Fibroblast of the aortic adventitia (primary cell): ENCODE measurements at regions not wholly inside any gene's neighbourhood (a gene's known extent, or its start where the extent isn't known, plus 50 kb on each side); places are given as distances from the start of the nearest gene placed in this dataset.

Experiments used
- DNase-seq: peaks from one replicate; pipeline ENCODE4 v3.0.0-alpha.2; 2010; ENCODE audit warnings: low read depth
- H3K4me3 ChIP-seq: 2 replicates; pipeline ENCODE4 v1.5.1; 2011; ENCODE audit warnings: low read depth, mild to moderate bottlenecking, control low read depth, low read length, moderate library complexity
- TF ChIP-seq, protein P1 (sequence below): IDR thresholded peaks from 2 replicates; pipeline ENCODE4 v1.5.1; 2011; ENCODE audit warnings: mild to moderate bottlenecking, low read length, control low read depth, inconsistent platforms; ENCODE audit not compliant: insufficient read depth

DNA sequence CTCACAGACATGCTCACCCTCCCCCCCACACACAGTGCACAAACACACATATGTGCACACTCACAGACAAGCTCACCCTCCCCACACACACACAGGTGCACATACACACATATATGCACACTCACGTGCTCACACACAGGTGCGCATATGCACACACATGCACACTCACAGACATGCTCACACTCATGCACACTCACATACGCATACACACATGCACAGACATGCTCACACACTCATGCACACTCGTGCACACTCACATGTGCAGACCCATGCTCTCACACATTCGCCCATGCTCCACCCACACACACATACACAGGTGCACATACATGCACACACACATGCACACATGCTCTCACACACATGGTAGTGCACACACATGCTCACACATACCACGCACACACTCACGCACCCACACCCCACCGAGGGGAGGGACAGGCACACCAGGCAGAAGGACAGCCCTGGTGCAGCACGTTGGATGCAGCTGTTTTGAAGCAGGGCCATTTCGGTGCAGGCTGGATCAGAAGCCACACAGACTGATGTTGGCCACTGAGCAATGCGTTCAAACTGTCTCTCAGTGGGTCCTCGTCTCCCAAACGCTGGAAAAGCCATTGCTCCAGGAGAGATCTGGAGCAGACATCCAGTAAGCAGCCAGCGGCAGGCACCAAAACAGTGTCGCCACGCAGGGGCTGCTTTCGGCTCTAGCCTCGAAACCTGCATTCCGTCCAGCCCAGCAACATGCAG lies 86.2 kb upstream of the ZNF469 start:
- DNase-seq: no peak
- TF ChIP-seq, protein P1, sequence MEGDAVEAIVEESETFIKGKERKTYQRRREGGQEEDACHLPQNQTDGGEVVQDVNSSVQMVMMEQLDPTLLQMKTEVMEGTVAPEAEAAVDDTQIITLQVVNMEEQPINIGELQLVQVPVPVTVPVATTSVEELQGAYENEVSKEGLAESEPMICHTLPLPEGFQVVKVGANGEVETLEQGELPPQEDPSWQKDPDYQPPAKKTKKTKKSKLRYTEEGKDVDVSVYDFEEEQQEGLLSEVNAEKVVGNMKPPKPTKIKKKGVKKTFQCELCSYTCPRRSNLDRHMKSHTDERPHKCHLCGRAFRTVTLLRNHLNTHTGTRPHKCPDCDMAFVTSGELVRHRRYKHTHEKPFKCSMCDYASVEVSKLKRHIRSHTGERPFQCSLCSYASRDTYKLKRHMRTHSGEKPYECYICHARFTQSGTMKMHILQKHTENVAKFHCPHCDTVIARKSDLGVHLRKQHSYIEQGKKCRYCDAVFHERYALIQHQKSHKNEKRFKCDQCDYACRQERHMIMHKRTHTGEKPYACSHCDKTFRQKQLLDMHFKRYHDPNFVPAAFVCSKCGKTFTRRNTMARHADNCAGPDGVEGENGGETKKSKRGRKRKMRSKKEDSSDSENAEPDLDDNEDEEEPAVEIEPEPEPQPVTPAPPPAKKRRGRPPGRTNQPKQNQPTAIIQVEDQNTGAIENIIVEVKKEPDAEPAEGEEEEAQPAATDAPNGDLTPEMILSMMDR: no peak
- no peak overlapping the region for H3K4me3 ChIP-seq

DNA sequence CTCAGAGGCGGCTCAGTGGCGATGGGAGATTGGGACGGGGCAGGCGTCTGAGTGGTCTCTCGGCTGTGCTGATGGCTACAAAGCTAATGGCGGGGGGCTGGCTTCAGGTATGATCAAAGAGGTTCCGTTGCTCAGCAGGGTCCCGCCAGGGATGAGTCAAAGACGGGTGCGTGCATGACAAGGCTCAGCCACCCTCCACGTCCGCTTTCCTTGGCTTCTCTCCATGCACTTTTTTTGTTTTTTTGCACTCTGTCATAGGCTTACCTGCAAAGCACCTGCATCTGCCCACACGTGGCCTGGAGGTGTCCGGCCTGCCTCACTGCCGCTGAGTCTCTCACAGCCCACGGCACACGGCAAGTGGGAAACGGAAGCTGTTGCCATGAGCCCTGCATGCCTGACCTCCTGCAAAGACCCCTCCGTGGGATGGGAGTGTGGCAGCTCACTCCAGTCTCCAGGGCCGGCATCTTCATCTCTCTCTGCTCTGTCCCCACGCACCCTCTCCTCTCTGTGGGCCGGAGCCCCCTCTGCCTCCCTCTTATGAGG lies 85.5 kb upstream of the ZNF469 start:
- TF ChIP-seq, protein P1: no peak
- no peak for DNase-seq
- no peak overlapping the region for H3K4me3 ChIP-seq

DNA sequence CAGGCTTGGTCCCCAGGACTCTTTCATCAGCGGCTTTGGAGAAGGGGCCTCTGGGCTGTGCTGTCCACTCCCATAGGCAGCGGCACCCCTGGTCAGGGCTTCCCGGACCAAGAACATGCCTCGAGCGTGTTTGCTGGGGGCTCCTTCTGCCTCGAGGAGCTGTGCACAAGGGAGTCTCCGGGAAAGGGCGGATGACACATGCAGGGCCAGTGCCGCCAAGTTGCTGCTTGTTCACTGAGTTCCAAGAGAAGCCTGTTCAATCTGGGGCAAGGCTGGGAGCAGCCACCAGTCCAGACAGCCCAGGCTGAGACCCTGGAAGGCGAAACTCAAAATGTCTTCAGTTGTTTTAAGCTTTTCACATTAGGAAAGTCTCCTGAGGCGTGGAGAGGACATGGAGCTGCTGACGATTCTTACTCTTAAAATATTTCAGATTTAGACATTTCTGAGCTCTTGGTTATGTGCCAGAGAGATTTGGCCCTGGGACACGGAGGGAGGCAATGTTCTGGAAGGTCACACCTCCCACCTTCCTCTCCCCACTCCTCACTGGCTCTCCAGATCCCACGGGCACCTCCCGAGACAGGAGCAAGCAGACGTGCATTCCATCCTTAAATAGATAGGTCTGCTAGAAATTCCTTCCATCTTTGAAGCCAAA lies 84.5 kb upstream of the ZNF469 start:
- no peak overlapping the region for H3K4me3 ChIP-seq
- peak; percentile 77 for DNase-seq
- TF ChIP-seq, protein P1: no peak

DNA sequence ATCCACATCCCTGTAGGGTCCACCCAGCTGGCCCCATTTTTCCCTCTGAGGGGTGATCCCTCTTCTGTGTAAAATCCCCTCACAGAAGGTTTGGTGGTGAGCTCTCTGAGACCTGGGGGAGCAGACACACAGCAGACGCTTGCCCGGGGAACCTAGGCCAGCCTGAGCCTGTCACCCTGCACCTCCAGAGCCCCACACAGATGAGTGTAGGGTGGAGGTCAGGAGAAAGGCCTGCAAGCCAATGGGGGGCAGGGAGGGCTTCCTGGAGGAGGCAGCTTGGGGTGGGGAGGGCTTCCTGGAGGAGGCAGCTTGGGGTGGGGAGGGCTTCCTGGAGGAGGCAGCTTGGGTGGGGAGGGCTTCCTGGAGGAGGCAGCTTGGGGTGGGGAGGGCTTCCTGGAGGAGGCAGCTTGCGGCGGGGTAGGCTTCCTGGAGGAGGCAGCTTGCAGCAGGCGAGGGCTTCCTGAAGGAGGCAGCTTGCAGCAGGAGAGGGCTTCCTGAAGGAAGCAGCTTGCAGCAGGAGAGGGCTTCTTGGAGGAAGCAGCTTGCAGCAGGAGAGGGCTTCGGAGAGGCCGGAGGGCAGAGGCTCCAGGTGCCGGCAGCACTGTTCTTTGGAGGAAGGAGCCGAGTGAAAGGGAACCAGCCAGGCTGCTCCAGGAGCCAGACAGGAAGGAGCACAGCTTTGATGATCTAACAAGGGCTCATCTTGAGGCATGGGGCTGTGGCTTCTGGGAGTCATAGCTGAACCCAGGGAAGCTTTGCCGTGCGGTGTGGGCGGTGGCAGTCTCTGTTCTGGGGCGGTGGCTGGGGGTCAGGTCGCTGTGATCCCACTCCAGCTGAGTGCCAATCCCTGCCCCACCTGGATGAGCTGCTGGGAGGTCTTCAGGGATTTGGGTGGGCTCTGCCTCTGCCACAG lies 83.7 kb upstream of the ZNF469 start:
- no peak overlapping the region for H3K4me3 ChIP-seq
- TF ChIP-seq, protein P1: no peak
- DNase-seq: peak; percentile 28

DNA sequence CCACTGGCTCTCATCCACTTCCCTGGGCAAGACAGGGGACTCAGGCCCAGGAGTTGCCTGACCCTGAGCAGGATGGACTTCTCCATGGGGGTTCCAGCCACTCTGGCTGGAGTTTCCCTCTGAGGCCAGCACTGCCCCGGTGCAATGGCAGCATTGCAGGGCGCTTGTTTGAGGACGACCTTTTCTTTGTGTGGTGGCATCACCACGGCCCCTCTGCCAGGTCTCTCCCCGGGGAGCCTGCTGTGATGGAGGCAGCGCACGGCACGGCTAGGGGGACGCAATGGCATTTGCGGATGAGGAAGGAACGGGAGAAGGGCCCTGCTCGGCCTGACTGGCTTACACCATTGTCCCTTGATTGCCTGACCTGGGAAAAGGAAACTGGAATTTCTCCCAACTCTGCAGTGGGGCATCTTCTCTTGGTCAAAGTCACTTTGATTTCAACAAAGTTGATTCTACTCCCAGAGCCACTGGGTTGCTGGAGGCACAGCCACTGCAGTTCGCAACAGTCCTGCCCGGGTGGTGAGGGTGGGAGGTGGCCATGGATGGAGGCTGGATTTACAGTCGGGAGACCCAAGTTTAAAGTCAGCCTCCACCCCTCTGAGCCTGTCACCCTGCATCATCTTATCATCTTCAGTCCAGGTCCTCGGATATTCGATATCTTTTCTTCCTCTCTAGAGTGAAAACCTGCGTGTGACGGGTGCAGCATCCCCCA lies 82.9 kb upstream of the ZNF469 start:
- TF ChIP-seq, protein P1: no peak

DNA sequence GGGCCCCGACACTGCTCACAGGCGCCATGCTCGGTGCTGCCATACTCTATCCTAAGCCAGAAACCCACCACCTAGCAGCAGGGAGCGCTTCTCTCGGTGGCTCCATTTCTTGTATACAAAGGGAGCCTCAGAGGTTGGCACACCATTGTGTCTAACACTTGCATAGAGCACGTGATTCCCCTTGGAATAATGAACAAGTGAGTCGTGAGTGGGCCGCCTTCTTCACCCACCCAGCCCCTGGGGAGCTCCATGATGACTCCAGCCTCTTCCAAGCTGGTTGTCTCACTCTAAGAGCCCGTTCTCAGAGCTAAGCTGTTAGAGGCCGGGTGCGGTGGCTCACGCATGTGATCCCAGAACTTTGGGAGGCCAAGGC lies 82.3 kb upstream of the ZNF469 start:
- no peak overlapping the region for H3K4me3 ChIP-seq
- TF ChIP-seq, protein P1: no peak
- DNase-seq: no peak

More for the DNA sequence above, 82.9 kb upstream of the ZNF469 start:
- DNase-seq: no peak
- H3K4me3 ChIP-seq: no peak overlapping the region
